HG03060 (cell line): ENCODE measurements at regions not wholly inside any gene's neighbourhood (a gene's known extent, or its start where the extent isn't known, plus 50 kb on each side); places are given as distances from the start of the nearest gene placed in this dataset.

Experiments used
- ATAC-seq: cut with Tn5 transposase; IDR thresholded peaks from one replicate; pipeline ENCODE4 v1.9.1; 2021; ENCODE audit warnings: low read depth, moderate number of reproducible peaks; ENCODE audit not compliant: unreplicated experiment

DNA sequence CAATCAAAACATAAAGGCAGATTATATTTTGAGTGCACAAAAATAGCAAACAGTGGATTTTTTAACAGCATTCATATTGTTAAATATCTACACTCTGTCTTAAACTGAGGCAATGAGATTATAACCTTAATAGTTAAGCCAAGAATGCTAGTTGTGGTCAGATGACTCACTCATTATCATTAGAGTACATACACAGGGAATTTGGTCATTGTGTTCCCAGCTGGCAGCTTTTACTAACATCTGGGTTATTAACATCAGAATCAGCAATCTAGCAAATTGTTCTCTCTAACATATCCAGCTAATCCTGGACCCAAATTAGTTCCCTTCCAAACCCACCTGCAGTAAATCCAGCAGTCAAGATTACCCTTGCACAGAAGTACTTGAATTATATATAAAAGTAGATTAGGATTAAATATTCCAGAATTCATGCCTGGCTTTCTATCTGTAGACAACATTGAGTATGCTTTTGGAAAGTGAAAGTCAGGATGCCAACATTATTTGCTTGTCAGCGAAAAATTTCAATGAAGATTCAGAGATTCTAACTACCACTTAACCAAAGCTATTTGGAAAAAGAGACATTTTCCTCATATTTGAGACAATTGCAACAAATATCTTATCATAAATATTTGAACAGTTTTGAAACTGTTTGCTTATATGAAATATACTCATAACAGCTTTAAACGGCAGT is 1035.6 kb upstream of the PHF14 start:
- no peak for ATAC-seq

- ATAC-seq, result no peak
Observed at GRCh38 chr7:9939176-9939575, 1034.5 kb upstream of the PHF14 start.

GRCh38 chr7:9945131-9945530 is 1028.5 kb upstream of the PHF14 start:
- no peak for ATAC-seq

GRCh38 chr7:9945857-9946256 is 1027.8 kb upstream of the PHF14 start:
- no peak for ATAC-seq

GRCh38 chr7:9955138-9955537 is 1018.5 kb upstream of the PHF14 start:
- ATAC-seq, result no peak

GRCh38 chr7:9958486-9958885 is 1015.2 kb upstream of the PHF14 start:
- ATAC-seq, result no peak

DNA sequence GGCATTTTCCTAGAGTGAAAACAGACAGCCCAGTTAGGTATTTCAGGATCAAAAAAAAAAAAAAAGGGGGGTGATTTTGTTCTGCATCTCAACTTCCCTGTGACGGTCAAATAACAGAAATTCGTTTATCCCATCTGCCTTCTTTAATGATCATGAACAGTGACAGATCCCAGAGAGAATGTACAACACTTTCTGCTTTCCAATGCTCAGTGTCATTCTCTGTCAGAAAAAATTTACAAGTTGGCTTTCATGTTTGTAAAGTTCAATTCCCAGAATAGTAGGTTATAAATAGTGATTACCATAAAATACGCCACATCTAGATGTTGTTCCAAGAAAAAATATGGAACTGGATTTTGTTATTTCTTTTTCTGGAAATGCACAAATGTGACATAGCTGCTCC is 1013.2 kb upstream of the PHF14 start:
- no peak for ATAC-seq

DNA sequence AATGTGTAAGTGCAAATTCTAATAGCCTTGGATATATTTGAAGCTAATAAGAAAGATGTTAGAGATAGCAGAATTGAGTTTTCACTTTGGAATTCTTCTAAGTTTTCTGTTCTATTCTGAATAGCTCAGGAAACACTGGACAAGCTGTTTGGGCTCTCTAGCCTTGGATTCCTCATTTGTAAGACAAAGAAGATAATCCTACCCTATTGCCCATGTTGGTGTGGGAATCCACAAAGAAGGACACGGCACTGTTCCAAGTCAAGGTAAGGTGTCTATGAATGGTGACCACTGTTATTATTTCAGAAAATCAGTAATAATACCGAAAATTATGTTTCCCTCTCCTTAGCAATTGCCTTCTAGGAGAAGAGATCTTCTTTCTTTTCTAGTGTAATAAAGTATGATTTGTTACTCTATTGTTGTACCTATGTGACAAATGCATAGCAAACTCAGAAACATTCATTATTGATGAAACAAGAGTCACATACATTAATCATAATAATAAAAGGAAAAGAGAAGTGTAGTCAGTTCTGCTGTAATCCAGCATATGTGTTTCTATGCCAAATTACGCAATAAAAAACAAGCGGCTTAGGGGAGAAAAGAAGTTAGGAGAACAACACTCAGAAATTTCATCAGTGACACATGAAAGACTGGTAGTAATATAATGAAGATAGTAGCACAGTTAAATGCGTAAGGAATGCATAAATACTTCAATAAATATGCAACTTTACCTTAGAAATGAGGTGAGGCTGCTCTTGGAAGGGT is 1012.3 kb upstream of the PHF14 start:
- no peak for ATAC-seq

DNA sequence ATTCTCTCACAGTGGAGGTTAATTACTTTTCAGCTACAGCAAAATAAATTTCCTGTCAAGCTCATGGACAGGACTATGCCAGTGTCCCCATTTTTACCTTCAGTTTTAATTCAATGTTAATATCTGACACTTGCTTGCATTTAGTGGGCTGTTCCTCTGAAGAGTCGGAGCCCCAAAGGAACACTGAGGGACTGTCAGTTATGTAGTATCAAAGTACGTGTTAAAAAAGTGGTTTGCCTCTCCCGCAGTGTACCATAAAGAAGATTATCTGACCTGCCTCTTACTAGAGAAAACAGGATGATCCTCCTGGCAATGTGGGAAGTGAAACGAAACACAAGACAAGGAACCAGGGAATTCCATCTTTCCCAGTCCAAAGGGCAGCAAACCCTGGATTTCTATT is 1010.9 kb upstream of the PHF14 start:
- ATAC-seq, result no peak

- ATAC-seq, result no peak
Observed at GRCh38 chr7:9978106-9979064, 995.3 kb upstream of the PHF14 start.

GRCh38 chr7:9981742-9982349 is 991.8 kb upstream of the PHF14 start:
- no peak for ATAC-seq

DNA sequence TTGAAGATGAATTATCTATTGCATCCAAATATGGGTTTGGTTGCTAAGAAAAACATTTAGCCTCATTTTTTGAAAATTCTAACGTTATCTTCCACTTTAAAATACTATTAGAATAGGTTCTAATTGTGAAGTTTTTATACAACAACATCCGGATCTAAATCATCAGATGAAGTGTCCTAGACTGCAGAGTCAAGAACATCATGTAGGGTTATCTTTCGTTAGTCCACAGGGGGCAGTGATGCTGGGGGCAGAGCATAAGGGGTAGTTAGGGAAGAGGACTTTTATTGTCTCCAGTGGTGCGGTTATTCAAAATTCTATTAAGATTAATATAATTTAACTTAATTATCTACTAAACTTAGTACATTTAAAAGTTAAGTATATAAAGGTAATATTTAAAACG is 990.6 kb upstream of the PHF14 start:
- ATAC-seq, result no peak

GRCh38 chr7:10015687-10016086 is 958.0 kb upstream of the PHF14 start:
- ATAC-seq, result no peak

GRCh38 chr7:10022480-10022879 is 951.2 kb upstream of the PHF14 start:
- ATAC-seq, result no peak

DNA sequence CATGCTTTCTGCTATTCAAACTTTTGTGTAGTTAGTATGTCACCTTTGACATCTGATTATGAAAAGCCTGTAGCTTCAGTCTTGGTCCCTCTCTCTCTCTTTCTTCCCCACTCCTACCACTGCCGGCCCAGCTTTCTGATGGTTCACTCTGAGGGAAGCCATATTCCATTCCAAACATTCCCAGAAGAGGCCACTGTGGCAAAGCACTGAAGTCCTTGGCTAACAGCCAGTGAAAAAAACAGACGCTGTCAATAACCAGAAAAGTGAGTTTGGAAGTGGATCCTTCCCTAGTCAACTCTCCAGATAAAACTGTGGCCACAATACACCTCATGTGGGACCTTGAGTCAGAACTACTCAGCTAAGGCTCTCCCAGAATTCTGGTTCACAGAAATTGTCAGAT is 950.7 kb upstream of the PHF14 start:
- no peak for ATAC-seq

DNA sequence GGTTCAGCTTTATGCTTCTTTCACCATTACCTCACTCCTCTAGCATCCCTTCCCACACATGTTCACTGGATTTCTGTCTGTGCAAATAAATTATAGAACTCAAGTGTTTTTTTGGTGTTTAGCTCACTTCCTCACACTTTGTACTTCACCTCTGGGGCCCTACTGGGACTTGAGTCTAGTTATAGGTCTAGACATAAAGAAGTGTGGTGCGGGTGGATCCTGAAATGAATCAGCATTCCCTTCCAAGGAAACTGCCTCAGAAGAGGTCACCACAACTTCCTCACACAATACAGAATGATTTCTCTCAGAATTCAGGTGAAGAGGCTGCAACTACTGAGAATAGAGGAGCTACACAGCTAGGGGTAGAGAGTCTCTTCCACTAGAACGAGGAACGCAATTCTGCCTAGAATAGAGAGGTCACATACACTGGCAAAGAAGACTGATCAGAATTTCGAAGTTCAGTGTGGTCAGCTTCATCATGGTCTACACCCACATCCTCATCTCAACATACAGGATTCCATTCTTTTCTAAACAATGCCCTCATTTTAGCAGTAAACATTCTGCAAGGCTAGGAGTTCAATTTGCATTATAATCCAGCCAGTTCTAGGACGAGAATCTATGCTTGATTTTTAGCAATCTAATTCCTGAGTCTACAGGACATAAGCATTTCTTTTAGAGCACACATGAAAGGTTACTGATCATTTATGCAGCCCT is 938.7 kb upstream of the PHF14 start:
- ATAC-seq, result no peak

DNA sequence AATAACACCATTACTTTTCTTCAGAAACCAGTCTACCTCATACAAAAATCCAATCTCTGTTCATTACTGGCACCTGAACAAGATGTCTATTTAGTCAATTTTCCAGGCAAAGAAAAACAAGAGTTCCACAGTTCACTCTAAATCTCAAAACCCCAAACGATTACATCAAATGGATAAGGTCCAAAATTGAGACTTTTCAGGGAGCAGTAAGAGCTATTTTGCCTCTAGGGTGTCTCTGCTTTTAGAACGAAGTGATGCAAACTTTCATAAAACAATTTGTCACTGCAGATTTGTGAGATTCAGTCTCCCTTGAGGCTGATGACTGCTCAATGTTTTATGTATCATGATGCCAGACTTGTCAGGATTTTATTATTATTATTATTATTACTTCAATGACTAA is 937.0 kb upstream of the PHF14 start:
- no peak for ATAC-seq

DNA sequence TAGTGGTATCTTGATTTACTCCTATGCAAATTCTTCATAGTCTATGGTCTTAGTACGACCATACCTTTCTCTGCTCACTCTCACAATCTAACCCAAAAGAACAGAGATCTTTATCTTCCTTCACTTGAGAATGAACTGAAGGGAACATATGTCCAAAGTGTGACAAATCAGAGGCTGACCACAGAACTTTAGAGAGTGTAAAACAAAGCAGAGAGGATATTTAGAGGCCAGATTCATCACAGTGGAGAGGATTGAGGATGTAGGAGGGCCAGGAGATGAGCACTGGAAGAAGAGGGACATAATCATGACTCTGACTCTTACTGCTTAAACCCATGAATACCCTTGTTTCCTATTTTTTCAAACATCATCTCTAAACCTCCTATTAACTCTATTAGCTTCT is 935.3 kb upstream of the PHF14 start:
- ATAC-seq, result no peak

- ATAC-seq, result no peak
Observed at GRCh38 chr7:10040674-10041073, 933.0 kb upstream of the PHF14 start.

DNA sequence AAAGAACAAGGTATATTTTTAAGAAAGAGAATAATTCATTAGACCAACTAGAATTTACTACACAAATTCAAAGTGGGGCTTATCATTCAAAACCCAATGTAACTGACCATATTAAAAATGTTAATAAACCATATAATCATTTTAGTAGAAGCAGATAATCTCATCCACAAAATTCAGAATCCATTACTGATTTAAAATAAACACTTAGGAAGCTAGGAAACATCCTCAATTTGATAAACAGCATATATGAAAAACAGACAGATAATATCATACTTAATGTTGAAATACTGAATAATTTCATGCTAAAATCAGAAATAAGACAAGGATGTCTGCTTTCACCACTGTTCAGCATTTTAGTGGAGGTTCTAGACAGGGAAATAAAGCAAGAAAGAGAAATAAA is 902.8 kb upstream of the PHF14 start:
- no peak for ATAC-seq
